GM18498 (cell line): ENCODE measurements at regions not wholly inside any gene's neighbourhood (a gene's known extent, or its start where the extent isn't known, plus 50 kb on each side); places are given as distances from the start of the nearest gene placed in this dataset.
A peak's percentile ranks its signal among the peaks of the same experiment; 100 is the strongest.

Source experiments
- ATAC-seq: cut with Tn5 transposase; IDR thresholded peaks from one replicate; pipeline ENCODE4 v1.9.1; 2021; ENCODE audit warnings: mild to moderate bottlenecking, moderate library complexity; ENCODE audit not compliant: unreplicated experiment

DNA sequence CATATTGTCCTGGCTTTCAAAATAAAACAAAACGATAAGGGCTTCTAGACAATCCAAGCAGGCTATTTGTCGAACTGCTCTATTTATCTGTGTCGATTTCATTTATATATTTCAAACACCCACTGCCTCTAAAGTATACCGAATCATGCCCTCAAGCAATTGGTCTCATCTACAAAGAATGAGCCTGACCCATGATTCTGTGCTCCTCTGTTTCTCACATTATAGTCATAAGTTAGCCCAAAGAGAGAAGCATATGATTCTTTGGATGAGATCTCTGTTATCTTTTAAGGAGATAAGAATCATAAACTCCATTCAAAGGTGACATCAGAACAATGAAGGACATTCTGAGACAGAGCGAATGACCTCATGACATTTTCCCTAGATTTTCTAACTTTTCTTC, 191.1 kb downstream of the MAP2K6 start:
- ATAC-seq: no peak

DNA sequence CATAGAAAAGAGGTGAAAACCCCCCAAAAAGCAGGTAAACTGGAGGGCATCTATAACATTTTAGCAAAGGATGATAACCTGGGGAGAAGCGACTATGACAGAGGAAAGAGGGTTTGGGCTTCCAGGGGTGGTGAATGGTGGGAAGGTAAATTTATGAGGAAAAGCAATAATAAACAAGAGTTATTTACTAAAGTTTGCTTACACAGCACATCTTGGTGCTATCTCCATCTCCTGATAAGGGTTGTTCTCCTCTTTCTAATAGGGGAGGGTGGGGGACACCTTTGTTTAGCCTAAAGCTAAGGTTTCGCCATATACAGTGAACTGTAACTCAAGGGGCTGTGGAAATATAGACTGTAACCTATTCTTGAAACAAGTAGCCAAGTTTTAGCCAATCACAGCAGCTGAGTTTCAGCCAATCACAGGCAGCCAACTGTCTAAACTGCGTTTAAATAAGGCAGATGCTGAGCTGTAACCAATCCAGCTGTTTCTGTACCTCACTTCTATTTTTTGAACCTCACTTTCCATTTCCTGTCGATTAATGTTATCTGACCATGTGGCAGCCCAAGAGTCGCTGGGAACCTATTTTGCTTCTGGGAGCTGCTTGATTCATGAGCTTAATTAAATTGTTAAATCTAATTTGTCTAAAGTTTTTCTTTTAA, 191.8 kb downstream of the MAP2K6 start:
- no peak for ATAC-seq

DNA sequence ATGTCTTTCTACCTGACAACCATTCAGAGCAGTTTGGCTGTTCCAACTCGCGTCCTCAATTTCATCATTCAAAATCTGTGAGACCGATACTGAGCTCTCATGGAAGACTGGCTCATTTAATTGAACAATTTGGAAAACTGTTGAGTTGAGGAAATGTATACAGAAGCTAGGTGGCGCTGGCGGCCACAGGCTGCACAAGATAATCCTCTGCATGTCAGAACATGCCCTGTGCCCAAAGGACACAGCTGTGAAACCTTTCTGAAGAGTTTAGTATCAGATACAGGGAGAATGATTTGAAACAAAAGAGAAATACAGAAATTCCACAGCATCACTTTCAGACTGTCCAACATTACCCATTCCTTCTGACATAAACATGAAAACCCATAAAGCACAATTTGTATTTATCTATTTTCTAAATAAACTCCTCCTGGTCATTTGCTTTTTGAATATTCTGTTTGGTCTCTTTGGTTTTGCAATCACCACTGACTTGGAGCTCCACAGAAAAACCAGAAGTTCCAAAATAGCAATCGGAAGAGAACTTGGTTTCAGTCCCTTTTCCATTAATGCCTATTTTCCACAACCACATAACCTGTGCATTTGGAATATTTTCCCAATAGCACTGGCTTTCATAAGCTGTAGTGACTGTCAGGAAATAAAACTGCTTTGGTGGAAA, 192.8 kb downstream of the MAP2K6 start:
- ATAC-seq: peak; percentile 94

DNA sequence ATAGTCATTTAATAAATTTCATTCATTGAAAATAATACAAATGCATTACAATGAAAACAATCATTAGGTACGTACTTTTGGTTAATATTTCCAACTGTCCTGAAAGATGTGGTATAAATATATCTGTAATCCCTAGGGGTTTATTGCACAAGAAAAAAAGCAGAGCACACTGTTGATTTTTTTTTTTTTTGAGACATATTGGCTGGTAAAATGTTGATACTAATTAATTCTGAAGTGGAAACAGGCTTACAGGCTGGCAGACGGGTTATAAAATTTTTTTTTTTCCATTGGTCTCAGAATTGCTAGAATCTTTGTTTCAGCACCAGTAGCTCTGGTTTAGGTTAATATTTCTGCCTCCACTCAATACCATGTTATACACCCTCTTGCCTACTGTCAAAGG, 193.6 kb downstream of the MAP2K6 start:
- ATAC-seq: no peak

DNA sequence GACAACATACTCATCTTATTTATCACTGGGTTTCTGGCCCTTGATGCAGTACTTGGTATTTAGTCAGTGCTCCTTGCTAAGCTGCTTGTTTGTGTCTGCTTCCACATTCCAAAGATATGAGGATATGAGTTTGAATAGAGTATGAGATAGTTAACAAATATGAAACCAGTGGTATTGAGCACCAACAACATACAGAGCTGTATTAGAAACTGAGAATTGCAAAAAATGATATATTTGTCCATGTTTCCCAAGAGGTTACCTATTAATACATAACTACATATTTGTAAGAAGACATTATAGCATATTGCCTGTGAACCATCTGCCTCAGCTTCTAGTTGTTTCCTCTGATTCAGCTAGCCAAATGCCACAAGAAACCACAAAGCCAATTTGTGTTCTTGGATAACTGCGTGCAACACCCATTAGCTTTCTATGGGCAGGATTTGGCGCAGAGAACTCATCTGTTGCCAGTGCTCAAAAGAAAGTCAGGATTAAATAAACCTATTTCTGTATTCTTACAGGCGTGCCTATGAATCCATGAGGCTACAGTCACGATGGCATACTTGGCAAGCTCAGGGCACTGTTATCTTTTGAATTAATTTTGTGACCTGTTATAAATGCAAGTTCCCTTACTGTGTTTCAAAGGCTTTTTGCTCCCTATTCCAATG, 194.4 kb downstream of the MAP2K6 start:
- no peak for ATAC-seq

DNA sequence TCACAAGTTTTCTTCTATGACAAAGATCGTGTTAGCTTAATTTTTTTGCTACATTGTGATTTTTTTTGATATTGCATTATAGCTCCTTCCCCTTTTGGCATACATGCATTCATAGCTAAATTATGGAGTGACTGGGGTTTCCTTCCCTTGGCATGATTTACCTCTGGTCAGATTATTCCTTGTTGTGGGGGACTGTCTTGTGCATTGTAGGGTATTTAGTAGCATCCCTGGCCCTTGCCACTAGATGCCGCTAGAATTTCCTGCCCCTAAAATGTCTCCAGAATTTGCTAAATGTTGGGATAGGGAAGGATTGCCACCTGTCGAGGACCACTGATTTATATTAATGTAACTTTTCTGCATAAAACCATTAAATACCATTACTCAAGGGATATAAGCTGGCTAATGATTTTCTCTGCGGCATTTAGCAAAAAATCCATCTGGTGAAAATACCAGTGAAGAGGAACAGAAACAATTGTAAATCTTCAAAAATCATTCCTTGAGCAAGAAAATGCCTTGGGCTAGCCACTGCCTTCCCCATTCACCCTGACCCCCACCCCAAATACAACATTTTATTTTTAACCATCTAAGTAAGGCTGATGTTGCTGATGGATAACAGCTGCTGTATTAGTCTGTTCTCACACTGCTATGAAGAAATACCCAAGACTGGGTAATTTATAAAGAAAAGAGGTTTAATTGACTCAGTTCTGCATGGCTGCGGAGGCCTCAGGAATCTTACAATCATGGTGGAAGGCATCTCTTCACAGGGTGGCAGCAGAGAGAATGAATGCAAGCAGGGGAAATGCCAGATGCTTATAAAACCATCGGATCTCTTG, 195.2 kb downstream of the MAP2K6 start:
- ATAC-seq: no peak

DNA sequence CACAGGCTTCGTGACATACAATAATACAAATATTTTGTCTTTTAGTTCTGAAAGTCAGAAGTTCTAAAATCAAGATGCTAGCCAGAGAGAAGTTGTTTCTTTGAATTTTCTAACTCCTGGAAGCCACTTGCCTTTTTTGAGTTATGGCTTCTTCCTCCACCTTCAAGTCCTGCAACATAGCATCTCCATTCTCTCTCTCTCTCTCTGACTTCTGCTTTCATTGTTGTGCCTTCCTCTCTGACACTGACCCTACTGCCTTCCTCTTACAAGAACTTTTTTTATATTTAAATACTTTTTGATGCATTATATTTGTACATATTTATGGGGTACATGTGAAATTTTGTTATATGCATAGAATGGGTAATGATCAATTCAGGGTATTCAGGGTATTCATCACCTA, 205.9 kb downstream of the MAP2K6 start:
- no peak for ATAC-seq

DNA sequence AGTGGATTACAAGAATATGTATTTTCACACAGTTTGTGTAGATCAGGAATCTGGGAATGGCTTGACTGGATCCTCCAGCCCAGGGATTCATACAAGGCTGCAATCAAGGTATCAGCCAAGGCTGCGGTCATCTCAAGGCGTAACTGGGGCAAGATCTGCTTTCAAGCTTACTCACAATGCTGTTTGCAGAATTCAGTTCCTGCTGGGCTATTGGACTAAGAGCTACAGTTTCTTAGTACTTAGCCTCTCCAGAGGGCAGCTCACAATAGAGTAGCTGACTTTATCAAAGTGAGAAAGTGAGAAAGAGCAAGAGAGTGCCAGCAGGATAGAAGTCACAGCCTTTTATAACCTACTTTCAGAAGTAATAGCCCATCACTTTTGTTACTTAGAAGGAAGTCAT, 211.0 kb downstream of the MAP2K6 start:
- no peak for ATAC-seq

DNA sequence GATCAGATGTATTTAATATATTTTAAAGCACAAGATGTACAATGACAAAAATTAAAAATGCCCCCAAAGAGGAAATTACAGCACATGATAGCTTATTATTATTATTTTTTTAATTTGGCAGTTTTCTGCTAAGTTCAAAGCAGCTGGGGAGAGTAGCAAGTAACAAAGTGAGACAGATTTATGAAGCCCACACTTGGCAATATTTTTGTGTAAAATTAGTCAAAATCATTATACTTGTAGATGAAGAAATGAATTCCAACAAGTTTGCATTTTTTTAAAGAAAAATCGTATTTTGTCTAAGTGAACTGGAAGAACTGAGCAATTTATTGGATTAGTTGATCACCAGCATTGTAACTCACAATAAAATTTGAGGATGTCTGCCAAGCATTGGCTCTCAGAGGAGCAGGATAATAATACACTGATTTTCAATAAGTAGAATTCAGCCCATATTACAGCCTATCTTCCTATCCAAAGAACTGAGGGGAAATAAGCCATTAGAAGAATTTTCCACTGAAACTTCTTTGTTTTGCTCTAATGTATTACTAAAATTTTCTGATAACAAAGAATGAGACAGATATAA, 215.6 kb downstream of the MAP2K6 start:
- no peak for ATAC-seq

DNA sequence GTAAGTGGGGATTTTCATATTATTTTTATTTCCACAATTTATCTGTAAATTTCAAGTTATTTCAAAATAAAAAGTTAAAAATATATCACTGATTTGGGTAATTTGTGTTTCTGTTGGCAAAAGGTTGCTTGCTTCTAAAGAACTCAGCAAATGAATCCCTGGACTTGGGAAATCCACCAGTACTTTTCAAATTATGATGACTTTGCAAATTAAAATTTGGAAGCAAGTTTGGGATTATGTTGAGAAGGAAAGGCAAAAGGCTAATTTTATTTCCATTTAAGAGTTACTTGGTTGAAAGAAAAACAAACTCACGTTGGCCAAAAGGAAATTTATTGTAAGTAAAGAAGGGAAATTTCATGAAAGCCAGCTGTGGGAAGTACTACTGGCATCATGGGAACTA, 220.3 kb downstream of the MAP2K6 start:
- ATAC-seq: no peak

DNA sequence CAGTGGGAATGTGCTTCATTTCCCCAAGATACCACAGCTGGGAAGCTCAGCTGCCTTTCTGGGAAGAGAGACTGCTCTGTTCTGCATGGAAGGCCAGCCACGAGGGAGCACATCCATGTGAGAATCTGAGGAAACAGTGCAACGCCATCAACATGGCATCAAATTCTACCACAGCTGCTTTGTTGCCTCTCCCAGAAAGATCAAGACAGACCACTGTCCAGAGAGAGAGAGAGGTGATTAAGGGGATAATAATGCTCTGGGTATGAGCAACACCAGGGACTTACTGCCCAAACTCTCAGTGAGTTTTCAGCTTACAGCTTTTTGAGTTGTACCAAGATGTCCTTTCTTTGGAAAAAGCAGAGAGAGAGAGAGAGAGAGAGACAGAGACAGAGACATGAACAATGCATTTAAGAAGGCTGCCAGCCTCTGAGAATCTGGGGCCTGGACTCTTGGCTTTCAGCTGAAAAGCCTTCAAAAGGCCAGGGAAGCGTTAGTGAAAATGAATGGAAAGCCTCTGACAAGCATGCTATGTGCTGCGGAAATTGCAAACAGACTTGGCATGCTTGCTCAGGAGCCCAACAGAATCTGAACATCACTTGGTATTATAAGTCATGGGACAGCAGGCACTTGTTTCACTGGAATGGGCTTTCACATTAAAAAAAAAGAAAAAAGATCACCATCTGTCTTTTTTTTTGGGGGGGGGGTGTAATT, 223.1 kb downstream of the MAP2K6 start:
- no peak for ATAC-seq

DNA sequence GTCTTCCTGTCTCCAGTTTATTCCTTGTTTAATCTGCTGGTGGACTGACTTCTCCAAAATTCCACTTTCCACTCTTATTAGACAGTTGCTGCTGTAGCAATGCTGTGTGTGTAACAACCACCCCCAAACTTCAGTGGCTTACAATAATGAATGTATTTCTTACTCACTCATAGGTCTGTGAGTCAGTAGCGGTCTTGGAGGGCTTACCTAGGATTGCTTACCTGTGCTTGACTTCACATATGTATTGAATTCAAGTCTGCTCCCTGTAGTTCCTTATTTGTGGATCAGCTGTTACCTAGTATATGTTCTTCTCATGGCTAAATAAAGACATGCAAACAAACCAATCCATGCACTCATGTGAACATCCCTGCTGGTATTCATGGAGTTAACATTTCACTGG, 224.6 kb downstream of the MAP2K6 start:
- ATAC-seq: no peak

DNA sequence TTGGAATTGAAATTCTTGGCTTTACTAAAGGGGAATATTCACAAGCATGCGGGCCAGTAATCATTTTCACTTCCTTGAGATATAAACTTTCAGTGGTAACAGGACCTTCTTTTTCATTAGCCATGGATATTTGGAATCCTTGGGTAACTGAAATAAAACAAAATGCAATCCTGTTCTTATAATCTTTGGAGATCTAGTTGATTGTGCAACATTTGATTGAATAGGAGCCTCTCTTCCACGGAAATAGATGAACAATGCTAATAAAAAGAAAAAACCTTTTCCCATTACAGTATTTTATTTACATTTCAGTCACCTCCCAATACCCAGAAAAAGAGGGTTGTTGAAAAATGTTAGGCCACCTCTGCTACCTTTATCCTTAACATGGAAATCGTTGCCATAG, 225.6 kb downstream of the MAP2K6 start:
- ATAC-seq: no peak

DNA sequence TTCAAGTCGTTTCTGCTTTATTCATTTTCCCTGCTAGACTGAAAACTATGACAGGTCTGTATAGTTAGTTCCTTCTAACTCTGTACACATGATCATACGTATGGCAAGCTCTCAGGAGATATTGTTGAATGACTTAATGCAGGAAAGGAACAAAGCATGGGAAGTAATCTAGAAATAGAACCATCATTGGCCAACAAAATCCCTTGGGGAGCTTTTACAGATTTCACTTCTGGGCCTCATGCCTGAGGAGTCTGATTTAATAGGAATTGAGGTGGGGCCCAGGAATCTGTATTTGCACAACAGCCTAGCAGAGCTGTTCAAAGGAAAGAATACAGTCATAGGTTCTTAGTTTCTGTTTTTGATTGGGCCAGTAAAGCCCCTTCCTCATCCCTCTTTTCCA, 229.2 kb downstream of the MAP2K6 start:
- ATAC-seq: no peak

DNA sequence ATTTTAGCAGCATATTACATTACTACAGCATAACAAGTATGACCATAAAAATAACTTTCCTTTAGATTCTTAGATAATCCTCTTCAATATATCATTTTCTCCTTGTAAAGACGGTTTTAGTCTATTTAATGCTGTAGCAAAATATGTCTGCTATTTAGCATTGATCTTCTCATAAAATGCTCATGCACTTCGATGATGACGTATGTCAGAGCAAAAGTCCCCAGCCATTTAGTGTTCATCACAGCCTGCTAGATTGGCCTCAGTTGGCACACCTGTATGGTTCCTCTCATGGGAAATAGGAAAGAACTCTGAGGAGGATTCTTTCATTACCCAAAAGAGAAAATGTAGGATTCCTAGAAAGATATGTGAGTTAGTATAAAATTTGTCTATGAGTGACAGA, 232.2 kb downstream of the MAP2K6 start:
- no peak for ATAC-seq

DNA sequence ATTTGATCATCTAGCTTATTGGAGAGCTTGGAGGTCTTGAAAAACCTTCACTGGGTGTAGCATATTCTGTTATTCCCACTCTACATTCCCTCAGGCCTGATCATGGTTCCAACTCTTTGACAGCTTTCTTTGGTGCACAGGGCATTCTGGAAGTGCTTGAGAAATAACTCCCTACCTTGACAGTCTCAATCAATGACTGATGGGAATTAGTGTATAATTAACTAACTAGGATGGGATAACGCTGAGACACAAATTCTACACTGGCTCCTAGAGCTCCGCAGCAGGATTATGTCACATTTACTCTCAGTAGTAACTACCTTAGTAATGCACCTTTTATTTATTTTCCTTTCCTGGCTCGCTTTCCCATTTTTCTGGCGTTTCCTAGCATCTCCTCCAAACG, 236.4 kb downstream of the MAP2K6 start:
- no peak for ATAC-seq

DNA sequence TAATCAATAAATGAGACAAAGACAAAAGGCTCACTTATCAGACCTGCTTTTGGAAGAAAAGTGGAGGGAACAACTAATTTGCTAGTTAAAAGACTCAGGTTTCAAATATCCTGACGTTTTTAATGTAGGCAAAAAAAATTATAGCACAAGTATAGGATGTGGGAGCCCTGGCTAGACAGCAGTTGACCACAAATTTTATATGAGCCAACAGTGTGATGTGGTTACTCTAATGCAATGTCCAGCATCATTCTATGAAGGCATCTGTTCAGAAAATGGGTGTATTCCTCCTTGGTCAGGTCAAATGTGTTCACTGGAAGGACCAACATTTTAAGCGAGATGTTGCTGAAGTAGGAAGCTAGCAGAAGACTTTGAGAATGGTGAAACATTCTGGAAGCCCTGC, 237.4 kb downstream of the MAP2K6 start:
- no peak for ATAC-seq

DNA sequence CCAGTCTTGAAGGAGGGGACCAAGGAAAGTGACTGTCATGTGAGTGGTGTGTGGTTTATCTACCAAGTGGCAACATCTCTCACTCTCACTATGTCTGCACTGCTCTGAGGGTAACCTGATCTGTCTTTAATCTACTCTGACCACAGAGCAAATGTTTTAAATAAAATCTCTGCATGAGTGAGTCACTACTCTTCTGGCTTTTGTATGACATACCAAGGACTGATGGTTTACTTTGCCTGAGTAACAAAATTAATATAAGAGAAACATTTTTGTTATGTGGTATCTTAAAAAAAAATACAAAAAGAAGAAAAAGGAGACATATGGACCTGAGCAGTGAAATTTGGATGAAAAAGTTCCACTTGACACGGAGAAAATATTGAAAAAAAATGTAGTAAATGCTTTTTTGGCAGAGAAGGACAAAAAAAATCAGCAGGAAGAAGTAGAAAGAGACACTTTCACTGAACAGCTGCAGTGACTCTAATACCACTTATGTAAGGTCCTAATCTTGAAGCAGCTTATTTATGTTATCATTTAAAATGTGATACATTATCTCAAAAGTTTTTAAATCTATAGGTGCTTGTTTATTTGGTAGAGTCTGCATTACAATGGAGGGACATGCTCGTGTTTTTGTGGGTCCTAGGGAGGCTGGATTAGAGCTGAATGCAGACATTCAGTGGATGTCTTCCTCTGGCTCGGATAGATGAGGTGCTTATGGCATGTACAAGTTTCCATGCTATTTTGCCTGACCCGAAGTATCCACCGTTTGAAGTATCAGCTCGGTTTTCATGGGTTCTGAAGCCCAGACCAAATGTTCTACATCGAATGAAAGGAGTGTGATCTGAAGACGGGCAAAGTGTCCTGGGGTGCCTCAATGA, 240.7 kb downstream of the MAP2K6 start:
- ATAC-seq: no peak

DNA sequence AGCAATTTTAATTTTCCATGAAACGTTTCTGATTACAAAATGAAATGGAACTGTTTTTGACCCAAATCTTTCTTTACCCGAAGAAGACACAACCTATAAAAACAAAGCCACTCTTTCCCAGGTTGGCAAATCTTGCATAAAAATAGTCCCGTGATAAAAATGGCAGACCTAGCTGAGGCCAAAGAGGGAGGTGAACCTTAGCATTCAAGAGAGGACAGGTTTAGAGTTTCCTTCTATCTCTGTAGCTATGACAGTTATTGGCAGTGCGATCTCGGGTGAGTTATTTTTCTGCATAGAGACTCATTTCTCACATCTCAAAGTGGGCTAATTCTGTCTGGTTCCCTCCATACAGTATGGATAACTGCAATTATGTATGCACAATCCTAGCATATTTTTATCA, 241.4 kb downstream of the MAP2K6 start:
- no peak for ATAC-seq
